ENCODE measurements at regions not wholly inside any gene's neighbourhood (a gene's known extent, or its start where the extent isn't known, plus 50 kb on each side); places are given as distances from the start of the nearest gene placed in this dataset.

GRCh38 chr2:45191976-45192375 is 182.7 kb upstream of the SIX2 start:
- no peaks in the 10 kb centered on the region for H3K4me1 ChIP-seq
- H3K9me3 ChIP-seq = no peaks in the 10 kb centered on the region
- peaks cover 0 to 35% (median 0%) of the 10 kb centered on the region in 4 donors for H3K27me3 ChIP-seq
- intact Hi-C loops (cut with DNase I) = no loop called here
- DNase-seq = no peak
- no peak overlapping the region for H3K27ac ChIP-seq
- TF ChIP-seq CTCF (IDR thresholded peaks at IDR 0.05) (no peak), POLR2A (IDR thresholded peaks at IDR 0.05) (no peak)
- WGBS, 2 donors = 74 to 85% methylated on average over 7 to 8 of the region's 8 CpGs
- H3K4me3 ChIP-seq = no peak overlapping the region
- no peaks in the 10 kb centered on the region for H3K36me3 ChIP-seq

GRCh38 chr2:45191146-45191863 is 182.1 kb upstream of the SIX2 start:
- Histone ChIP-seq H3K4me1 (no peaks in the 10 kb centered on the region), H3K4me3 (no peak overlapping the region), H3K9me3 (no peaks in the 10 kb centered on the region), H3K27ac (peak overlapping the region in 1 of 4 donors; percentile 34), H3K27me3 (peaks cover 0 to 35% (median 0%) of the 10 kb centered on the region in 4 donors), H3K36me3 (no peaks in the 10 kb centered on the region)
- TF ChIP-seq CTCF (IDR thresholded peaks at IDR 0.05) (no peak), POLR2A (IDR thresholded peaks at IDR 0.05) (no peak)
- no peak for DNase-seq
- intact Hi-C loops (cut with DNase I) = no loop called here
- WGBS, 2 donors = 69 to 79% methylated on average over 16 of the region's 16 CpGs

GRCh38 chr2:45190481-45190942 is 181.3 kb upstream of the SIX2 start:
- intact Hi-C loops (cut with DNase I) = no loop called here
- no peak overlapping the region for H3K27ac ChIP-seq
- no peak overlapping the region for H3K4me3 ChIP-seq
- no peak for TF ChIP-seq POLR2A (IDR thresholded peaks at IDR 0.05)
- TF ChIP-seq CTCF (IDR thresholded peaks at IDR 0.05) = no peak
- no peaks in the 10 kb centered on the region for H3K9me3 ChIP-seq
- H3K27me3 ChIP-seq = peaks cover 0 to 35% (median 0%) of the 10 kb centered on the region in 4 donors
- H3K4me1 ChIP-seq = no peaks in the 10 kb centered on the region
- no peaks in the 10 kb centered on the region for H3K36me3 ChIP-seq
- no peak for DNase-seq
- 90% methylated on average over 2 of the region's 8 CpGs; no CpG with 5 or more reads in 1 of the 2 donors for WGBS, 2 donors

- intact Hi-C loops (cut with DNase I) = no loop called here
- no peaks in the 10 kb centered on the region for H3K4me1 ChIP-seq
- WGBS, 2 donors = 76 to 82% methylated on average over 4 to 5 of the region's 5 CpGs
- H3K27me3 ChIP-seq = peaks cover 0 to 47% (median 0%) of the 10 kb centered on the region in 4 donors
- no peaks in the 10 kb centered on the region for H3K9me3 ChIP-seq
- H3K36me3 ChIP-seq = no peaks in the 10 kb centered on the region
- no peak for TF ChIP-seq POLR2A (IDR thresholded peaks at IDR 0.05)
- TF ChIP-seq CTCF (IDR thresholded peaks at IDR 0.05) = no peak
- no peak for DNase-seq
- no peak overlapping the region for H3K4me3 ChIP-seq
- H3K27ac ChIP-seq = no peak overlapping the region
These were observed 175.4 kb upstream of the SIX2 start for GRCh38 chr2:45184606-45185005.

GRCh38 chr2:45182667-45183295 is 173.5 kb upstream of the SIX2 start:
- Histone ChIP-seq H3K36me3 (no peaks in the 10 kb centered on the region), H3K27me3 (peaks cover 0 to 42% (median 0%) of the 10 kb centered on the region in 4 donors), H3K4me3 (no peak overlapping the region), H3K9me3 (no peaks in the 10 kb centered on the region), H3K4me1 (no peaks in the 10 kb centered on the region), H3K27ac (no peak overlapping the region)
- 25 to 26% methylated on average over 6 of the region's 6 CpGs for WGBS, 2 donors
- TF ChIP-seq POLR2A (IDR thresholded peaks at IDR 0.05) (no peak), CTCF (IDR thresholded peaks at IDR 0.05) (no peak)
- DNase-seq = no peak
- intact Hi-C loops (cut with DNase I) = no loop called here

Measured in esophagus squamous epithelium (tissue), 5 donors.